ENCODE measurements at regions not wholly inside any gene's neighbourhood (a gene's known extent, or its start where the extent isn't known, plus 50 kb on each side); places are given as distances from the start of the nearest gene placed in this dataset.

DNA sequence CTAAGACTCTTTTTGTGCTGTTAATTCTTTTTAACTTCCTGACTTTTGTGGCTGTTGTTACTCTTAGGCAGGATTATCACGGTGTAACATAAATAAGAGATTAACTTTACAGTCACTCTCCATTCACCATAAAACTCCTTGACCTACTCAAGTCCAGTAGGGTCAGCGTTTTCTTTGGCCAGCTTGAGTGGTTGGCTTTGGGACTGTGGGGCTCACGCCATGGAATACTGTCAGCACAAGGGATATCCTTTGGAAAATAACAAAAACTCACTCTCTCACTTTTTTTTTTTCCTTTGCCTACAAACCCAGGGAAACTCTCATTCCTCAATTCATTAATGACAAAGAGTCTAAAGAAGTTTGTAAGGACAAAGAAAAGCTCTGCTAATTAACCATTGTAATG is 89.4 kb upstream of the TLL1 start:
- H3K4me3 ChIP-seq (ENCODE audit: low read depth, low read length): no peak overlapping the region
- no peak for DNase-seq (ENCODE audit: low read depth)
- TF ChIP-seq, protein P1, sequence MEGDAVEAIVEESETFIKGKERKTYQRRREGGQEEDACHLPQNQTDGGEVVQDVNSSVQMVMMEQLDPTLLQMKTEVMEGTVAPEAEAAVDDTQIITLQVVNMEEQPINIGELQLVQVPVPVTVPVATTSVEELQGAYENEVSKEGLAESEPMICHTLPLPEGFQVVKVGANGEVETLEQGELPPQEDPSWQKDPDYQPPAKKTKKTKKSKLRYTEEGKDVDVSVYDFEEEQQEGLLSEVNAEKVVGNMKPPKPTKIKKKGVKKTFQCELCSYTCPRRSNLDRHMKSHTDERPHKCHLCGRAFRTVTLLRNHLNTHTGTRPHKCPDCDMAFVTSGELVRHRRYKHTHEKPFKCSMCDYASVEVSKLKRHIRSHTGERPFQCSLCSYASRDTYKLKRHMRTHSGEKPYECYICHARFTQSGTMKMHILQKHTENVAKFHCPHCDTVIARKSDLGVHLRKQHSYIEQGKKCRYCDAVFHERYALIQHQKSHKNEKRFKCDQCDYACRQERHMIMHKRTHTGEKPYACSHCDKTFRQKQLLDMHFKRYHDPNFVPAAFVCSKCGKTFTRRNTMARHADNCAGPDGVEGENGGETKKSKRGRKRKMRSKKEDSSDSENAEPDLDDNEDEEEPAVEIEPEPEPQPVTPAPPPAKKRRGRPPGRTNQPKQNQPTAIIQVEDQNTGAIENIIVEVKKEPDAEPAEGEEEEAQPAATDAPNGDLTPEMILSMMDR (IDR thresholded peaks at IDR 0.05; ENCODE audit: insufficient read depth, low read depth, low read length, missing control alignments): no peak

DNA sequence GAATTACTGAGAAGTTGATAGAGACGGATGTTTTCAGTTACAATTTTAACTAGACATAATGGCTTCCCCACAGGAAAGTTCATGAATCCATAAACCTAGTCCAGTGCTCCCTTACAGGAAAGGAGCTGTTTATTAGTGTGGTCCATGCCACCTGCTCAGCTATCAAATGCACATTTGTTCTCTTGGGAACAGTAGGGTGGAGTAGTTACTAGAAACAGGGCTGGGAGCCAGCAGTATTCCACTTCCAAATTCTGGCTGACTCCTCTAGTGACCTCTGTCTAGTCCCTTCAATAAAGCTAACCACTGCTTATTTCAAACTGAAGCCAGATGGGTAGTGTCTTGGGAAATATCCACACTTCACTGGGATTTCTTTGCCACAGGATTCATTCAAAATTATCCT is 88.4 kb upstream of the TLL1 start:
- no peak for DNase-seq (ENCODE audit: low read depth)
- TF ChIP-seq, protein P1 (IDR thresholded peaks at IDR 0.05; ENCODE audit: insufficient read depth, low read depth, low read length, missing control alignments): no peak
- no peak overlapping the region for H3K4me3 ChIP-seq (ENCODE audit: low read depth, low read length)

DNA sequence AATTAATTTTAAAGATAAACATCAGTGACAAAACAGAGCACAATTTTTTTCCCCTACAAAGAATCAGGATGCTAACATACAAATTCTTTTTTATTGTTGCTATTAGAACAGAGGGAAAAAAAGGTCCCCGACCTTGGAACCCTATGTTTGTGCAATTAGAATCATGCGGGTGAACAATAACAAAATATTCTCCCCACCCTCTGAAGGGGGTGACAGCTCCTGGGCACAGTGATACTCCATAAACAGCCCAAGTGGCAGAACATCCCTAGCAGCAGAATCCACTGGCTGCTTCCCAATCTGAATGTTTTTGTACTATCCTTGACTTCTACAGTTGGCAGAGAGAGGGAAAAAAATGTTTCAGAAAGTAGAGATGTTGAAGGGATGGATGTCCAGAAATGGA is 87.7 kb upstream of the TLL1 start:
- no peak overlapping the region for H3K4me3 ChIP-seq (ENCODE audit: low read depth, low read length)
- TF ChIP-seq, protein P1 (IDR thresholded peaks at IDR 0.05; ENCODE audit: insufficient read depth, low read depth, low read length, missing control alignments): no peak
- DNase-seq (ENCODE audit: low read depth): no peak

DNA sequence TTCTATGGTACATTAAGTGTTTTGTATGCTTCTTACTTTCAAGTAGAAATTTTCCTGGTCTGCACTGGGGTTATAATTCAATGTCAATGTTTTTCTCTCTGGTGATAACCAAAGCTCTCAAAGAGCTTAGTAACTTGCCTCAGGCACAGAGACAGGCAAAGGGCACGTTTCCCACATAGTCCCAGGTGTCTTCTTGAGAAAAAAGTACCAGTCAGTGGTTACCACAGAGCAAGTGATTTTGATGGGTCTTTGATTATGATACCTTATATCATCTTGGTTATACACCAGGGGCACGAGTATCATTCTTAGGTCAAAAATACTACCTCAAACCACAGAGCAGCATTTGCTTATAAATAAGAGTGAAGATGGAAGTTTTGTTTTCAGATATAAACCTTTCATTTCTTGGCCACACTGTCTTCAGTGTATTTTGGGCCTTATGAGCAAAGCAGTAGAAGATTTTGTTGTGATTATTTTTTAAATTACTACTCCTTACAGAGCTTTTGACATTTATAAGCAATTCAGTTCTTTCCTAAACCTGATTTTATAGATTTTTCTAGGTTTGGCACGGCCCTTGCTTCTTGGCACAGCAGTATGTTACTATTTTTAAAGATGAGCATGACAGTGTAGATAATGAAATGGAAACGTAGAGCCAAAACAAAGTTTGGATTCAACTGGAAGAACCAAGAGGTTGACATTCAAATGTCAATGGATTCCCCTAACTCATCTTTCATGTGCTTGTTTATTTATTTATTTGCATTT is 85.3 kb upstream of the TLL1 start:
- TF ChIP-seq, protein P1 (IDR thresholded peaks at IDR 0.05; ENCODE audit: insufficient read depth, low read depth, low read length, missing control alignments): no peak
- DNase-seq (ENCODE audit: low read depth): no peak
- no peak overlapping the region for H3K4me3 ChIP-seq (ENCODE audit: low read depth, low read length)

DNA sequence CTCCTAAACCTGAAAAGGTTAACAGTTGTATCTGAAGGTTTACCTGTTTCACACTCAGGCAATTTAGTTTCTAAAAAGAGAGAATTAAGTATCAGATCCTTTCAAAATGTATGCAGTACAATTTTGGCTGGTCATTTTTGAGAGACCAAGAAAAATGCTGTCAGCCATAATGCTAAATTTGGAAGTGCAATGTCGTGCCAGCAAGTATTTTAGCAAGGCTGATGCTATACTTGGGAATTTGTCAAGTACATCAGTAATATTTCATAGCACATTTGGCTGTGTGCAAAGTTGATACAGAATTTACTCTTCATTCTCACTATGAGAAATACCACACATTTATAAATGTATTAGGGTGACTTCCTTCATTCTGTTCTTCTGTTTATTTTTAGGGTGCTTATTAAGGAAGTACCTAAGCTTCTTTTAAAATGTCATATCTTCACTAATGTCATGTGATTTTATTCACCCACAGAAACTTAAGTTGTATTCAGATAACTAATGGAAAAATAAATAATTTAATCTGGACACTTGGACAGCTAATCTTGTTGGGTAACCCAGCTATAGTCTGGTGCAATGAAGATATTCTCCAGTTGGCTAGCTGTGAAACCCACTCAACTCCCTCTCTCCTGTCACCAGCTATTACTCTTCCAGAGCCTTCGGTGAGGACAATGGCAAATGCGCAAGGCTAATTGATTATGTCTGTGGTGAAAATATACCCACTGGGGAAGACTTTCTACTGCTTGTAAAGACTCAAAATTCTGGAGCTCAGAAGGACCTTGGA is 84.2 kb upstream of the TLL1 start:
- TF ChIP-seq, protein P1 (IDR thresholded peaks at IDR 0.05; ENCODE audit: insufficient read depth, low read depth, low read length, missing control alignments): no peak
- H3K4me3 ChIP-seq (ENCODE audit: low read depth, low read length): no peak overlapping the region

DNA sequence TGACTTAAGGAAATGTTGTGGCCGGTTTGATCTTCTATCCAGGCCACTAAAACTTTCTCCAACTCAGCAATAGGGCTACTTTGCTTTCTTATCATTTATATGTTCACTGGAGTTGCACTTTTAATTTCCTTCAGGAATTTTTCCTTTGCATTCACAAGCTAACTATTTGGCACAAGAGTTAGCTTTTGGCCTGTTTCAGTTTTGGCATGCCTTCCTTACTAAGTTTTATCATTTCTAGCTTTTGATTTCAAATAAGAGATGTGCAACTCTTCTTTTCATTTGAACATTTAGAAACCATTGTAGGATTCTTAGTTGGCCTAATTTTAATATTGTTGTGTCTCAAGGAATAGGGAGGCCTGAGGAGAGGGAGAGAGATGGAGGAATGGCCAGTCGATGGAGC is 79.8 kb upstream of the TLL1 start:
- no peak for DNase-seq (ENCODE audit: low read depth)
- TF ChIP-seq, protein P1 (IDR thresholded peaks at IDR 0.05; ENCODE audit: insufficient read depth, low read depth, low read length, missing control alignments): no peak
- no peak overlapping the region for H3K4me3 ChIP-seq (ENCODE audit: low read depth, low read length)

More for the DNA sequence above, 84.2 kb upstream of the TLL1 start:
- no peak for DNase-seq (ENCODE audit: low read depth)

Measured in GM12865 (cell line).